ENCODE measurements at regions not wholly inside any gene's neighbourhood (a gene's known extent, or its start where the extent isn't known, plus 50 kb on each side); places are given as distances from the start of the nearest gene placed in this dataset.

GRCh38 chr3:162492446-162493081 is 996.0 kb downstream of the OTOL1 start (continued):
- TF ChIP-seq E2F1 (CRISPR knock-in tag; IDR thresholded peaks at IDR 0.05): no peak
- TF ChIP-seq MLX (CRISPR knock-in tag; conservative IDR thresholded peaks at IDR 0.05): no peak
- TF ChIP-seq SRSF7 (optimal IDR thresholded peaks at IDR 0.05; ENCODE audit: low read depth, low read length): no peak

- Histone ChIP-seq H3K4me1 (replicated peaks in 1 of 2; ENCODE audit: control insufficient read depth in 2 of 2, insufficient read depth in 2 of 2, low read length in 2 of 2) (no peaks in the 10 kb centered on the region), H3K9me1 (ENCODE audit: control insufficient read depth, insufficient read depth, low read length) (no peaks in the 10 kb centered on the region), H2AFZ (ENCODE audit: low read depth, low read length) (no peak overlapping the region), H3K4me2 (ENCODE audit: insufficient read depth, low read length) (no peak overlapping the region), H3K9ac (ENCODE audit: insufficient read depth in 1 of 2, low read depth in 2 of 2, low read length in 2 of 2) (no peak overlapping the region), H3K27me3 (ENCODE audit: control insufficient read depth in 2 of 2, insufficient read depth in 2 of 2, low read length in 2 of 2) (no peaks in the 10 kb centered on the region), H3K36me3 (ENCODE audit: control insufficient read depth, insufficient read depth, low read length) (no peaks in the 10 kb centered on the region), H3K27ac (ENCODE audit: extremely low read depth, low read depth, low read length) (no peak overlapping the region), H3K9me3 (replicated peaks; ENCODE audit: control insufficient read depth, insufficient read depth, low read depth, low read length) (no peaks in the 10 kb centered on the region), H3K79me2 (ENCODE audit: control insufficient read depth, insufficient read depth, low read length) (no peaks in the 10 kb centered on the region), H3K4me3 (no peak overlapping the region), H4K20me1 (replicated peaks; ENCODE audit: control insufficient read depth, insufficient read depth, low read length) (no peaks in the 10 kb centered on the region)
- ATAC-seq (no peak), FAIRE-seq (no peak), DNase-seq (ENCODE audit: extremely low read depth in 1 of 4, low spot score in 3 of 4) (no peak)
- POLR2A ChIA-PET: no interaction called here
- intact Hi-C loops (cut with micrococcal nuclease): no loop called here
- CTCF ChIA-PET (ENCODE audit: low intra/inter-chr PET ratio): no interaction called here
- in situ Hi-C loops (cut with MboI): no loop called here
- no TSS peak for BruUV-seq (replicated peaks)
- WGBS (ENCODE audit: insufficient coverage, low coverage, missing lambda C conversion rate): 3% methylated on average over 2 of the region's 2 CpGs
- TF ChIP-seq PREB (CRISPR knock-in tag; IDR thresholded peaks at IDR 0.05): no peak
- no peak for TF ChIP-seq CREBBP (IDR thresholded peaks at IDR 0.05; ENCODE audit: low read depth, low read length)
- TF ChIP-seq RBBP5 (IDR thresholded peaks at IDR 0.05; ENCODE audit: borderline replicate concordance, insufficient read depth, low read length, poor library complexity, severe bottlenecking): no peak
- no peak for TF ChIP-seq EHMT2 (IDR thresholded peaks at IDR 0.05)
- TF ChIP-seq ARID3B (CRISPR knock-in tag; IDR thresholded peaks at IDR 0.05; ENCODE audit: borderline replicate concordance): no peak
- TF ChIP-seq TARDBP (IDR thresholded peaks at IDR 0.05): no peak
- TF ChIP-seq CSDE1 (IDR thresholded peaks at IDR 0.05): no peak
- no peak for TF ChIP-seq ZNF77 (CRISPR knock-in tag; IDR thresholded peaks at IDR 0.05)
- no peak for TF ChIP-seq ZNF121 (CRISPR knock-in tag; conservative IDR thresholded peaks at IDR 0.05)
- no peak for TF ChIP-seq ZBTB11 (CRISPR knock-in tag; IDR thresholded peaks at IDR 0.05)
These were observed 1002.0 kb downstream of the OTOL1 start for GRCh38 chr3:162498626-162499025.
